Renal cortical epithelial cell (primary cell): ENCODE measurements at regions not wholly inside any gene's neighbourhood (a gene's known extent, or its start where the extent isn't known, plus 50 kb on each side); places are given as distances from the start of the nearest gene placed in this dataset.

Experiments
- DNase-seq: peaks from one replicate; pipeline ENCODE4 v3.0.0-alpha.2; 2011; ENCODE audit warnings: low read depth

DNA sequence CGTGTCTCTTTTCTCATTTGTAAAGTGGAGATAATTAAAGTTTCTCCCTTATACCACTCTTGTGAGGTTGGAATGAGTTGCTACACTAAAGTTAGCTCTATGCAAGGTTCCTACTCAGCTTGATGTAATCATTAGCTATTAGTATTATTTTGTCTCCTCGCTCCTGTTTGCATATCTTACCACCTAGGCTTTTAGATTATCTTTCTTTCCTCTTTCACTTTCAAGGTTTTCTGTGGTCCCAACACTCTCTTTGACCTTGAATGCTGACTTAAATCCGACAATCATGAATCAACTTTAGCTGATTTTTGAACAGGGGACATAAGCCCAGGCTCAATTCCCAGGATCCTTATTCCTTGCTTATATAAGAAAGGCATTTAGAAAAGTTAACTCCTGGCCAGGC, 769.7 kb upstream of the GRM7 start:
- DNase-seq = no peak

DNA sequence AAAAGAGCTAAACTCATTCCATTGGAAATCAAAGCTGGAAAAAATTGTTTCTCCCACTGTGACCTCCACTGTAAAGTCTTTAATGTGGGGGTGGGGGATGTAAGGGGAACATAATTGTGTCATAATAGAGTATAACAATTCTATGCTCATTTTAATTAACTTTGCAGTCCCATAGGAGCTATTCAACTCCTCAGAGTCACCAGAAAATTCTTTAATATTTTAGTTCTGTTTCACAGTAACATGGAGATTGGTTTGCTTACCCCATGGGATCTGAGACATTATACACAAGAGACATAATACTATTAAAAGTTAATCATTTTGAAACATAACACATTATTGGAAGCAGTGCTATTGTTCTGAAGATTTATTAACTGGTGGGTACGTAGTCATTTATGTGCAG, 765.9 kb upstream of the GRM7 start:
- DNase-seq = no peak

DNA sequence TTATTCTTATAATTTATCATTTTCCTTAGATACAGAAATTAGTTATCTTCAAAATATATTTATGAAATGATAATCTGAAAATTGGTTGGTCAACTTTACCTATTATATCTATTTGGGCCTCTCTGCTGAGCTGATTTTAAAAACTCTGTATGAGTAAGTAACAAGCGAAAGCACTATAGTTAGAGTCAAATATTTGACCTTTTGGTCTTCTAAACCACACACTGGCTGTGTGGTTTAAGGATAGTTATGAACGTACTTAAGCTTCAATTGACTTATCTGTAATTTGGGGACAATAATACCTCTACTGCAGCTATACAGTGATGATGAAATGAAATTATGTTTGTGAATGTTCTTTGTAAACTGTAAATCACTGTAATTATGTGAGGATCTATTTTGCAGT, 763.9 kb upstream of the GRM7 start:
- no peak for DNase-seq

DNA sequence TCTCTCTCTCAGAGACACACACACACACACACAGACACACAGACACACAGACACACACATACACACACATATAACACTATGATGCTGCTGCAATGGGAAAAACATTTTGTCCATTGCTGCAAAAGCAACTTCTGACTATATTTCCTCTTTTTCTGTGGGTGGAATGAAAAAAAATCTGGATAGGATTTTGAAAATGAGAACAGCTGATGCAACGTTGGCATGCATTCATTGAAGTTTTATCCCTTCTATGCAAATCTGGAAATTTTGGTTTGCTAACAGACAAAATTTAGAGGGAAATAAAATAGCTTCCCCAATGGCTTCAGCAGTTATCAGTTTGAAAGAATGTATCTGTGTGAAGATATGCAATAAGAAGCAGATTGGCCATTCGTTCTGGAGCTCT, 763.4 kb upstream of the GRM7 start:
- no peak for DNase-seq

DNA sequence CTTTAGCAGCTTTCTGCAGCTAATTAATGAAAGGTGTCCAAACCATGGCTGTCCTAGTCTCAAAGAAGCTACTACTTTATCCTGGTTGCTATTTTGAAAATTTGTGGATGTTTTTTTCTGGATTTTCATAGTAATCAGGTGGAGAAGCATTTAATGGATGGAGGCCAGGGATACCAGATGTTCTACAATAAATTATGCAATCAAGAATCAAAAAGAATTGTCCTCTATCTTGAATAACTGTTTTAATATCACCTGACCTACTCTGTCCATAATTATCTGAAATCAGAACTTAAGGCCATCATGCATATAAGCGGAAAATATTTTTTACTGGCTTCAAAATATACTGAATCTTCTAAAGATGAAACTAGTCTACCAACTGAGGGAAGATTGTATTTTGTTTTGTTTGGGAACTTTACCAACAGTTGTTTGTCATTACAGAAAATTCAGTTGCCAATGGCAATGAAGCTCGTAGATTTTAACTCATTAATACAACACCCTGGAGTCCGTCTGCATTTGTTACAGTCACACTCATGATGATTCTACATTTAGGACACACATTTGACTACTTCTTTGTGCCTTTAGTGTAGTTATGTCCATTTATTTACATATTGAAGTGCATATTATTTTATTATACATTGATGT, 762.3 kb upstream of the GRM7 start:
- DNase-seq = no peak

DNA sequence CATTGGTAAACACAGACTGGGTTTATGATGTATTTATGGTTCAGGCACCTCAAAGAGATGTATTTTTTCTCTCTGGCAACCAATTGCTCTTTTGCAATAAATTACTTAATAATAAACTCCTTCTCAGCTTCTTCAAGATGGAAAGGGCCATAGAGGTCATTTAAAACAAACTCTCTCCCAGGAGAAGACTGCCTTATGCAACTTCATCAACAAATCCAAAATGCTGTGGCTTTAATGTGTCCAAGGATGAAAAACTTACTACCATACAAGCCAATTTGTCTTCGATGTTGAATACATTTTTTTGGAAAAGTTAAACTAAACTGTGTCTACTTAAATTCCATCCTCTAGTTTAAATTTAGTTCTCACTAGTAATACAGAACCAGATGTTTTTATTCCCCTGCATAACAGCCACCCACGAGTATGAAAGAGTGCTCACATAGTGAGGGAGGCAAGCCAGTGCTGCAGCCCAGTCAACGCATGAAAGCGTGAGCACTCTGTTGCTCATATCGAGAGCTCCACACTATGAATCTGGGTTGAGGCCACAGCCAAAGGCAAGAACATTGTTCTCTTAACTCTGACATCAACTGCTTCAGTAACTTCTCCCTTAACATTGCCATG, 761.3 kb upstream of the GRM7 start:
- no peak for DNase-seq

DNA sequence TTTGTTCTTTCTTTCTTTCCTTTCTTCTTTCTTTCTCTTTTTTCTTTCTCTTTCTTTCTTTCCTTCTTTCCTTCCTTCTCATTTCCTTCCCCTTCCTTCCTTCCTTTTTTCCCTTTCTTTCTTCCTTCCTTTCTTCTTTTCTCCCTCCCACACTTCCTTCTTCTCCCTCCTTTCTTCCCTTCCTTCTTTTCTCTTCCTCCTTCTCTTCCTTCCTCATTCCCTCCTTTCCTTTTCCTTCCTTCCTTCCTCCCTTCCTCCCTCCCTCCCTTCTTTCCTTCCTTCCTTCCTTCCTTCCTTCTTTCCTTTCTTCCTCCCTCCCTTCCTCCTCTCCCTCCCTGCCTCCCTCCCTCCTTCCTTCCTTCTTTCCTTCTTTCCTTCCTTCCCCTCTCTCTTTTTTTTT, 755.7 kb upstream of the GRM7 start:
- no peak for DNase-seq

DNA sequence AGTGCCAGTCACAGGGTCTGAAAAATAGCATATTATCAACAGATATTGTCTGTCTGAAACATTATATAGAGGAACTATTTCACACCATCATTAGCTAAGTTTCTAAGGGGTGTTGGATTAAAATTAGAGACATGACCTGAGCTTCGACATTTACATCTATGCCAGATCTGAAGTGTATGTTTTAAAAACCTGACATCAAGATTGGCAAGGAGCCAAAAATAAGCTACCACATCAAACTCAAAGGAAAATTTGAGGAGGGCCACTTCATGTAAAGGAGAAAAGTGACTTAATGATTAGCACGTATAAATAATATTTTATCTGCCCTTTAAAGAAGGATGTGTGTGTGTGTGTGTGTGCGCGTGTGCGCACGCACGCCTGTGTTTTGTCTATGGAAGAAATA, 752.0 kb upstream of the GRM7 start:
- no peak for DNase-seq

DNA sequence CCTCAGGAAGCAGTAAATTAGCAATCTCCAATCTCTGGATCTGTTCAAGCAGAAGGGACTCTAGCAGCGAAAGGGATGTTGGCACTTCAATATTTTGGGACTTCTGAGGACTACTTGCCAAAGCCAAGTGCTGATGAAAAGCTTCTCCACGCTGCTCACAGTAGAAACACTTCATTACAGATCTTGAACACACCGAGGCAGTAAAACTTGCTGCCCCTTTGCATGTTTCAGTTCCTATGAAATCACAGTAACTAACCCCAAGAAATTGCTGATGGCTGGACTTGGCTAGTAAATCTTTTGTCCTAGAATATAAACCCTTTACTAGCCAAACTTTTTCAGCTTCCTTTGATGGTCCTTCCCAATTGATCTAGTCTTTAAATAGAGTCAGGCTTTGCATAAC, 750.5 kb upstream of the GRM7 start:
- DNase-seq = no peak

DNA sequence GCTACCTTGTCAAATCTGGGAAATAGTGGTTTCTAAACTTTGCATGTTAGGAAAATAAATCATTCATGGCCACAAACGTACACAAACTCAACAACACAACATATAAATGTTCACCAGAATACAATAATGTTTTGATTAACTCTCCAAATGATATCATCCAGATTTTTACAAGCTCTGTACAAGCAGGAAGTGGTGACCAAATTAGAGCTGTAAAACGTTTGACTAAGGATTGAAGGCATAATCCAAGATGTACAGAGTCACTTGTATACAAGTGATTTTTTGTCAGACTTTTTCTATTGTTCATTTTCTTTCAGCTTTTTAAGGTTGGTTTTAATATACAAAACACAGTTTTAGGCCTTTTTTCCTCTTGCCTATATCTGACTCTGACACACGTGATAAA, 748.4 kb upstream of the GRM7 start:
- no peak for DNase-seq

DNA sequence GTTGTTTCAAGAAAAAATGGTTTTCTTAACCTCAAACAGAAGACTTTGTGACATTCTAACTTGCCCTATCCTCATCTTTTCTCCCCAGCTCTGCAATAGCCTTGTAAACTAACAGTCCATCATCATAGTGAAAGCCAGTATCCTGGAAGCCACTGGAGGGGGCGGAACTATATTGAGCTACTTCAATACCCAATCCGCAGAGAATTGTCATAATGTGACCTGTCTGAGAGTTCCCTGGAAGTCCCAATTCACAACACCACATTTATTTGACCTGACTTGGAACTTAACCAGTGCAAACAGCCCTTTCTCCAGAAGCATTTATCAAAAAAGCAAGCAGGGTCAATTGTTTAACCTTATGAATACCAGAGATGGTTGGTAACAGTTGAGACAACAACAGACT, 747.6 kb upstream of the GRM7 start:
- no peak for DNase-seq

DNA sequence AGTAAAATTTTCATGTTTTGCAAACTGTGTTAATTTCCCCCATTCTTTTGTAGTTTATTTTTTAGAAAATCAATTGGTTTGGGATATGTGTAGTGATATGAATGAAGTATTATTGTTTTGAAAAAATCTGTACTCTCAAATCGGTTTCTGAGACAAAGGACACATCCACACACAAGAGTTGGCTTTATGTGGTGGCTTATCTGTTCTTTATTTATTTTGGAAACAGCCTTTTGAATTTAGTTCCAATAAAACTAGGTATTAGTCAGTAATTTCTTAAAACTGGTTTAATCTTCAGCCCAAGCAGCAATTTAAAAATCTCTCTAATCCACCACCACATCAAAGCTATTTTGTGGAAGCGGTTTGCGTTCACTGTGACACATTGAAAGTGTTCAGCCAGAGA, 741.5 kb upstream of the GRM7 start:
- DNase-seq = no peak

DNA sequence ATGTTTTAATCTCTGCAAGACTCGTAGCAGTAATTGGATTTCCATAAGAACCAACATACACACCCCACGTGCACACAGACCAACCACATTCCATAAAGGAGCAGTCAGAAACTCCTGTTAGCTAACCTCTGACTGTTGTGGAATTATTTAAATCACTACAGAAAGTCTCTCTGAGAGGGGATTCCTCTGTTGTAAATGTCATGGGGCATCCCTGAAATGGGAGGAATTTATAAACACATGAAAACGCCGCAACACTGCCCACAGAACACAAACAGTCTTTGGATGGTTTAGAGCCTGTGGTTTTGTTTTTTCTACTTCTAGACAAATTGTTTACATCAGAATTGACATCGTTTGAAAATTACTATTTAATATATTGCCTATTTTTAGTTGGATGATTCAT, 740.1 kb upstream of the GRM7 start:
- no peak for DNase-seq

DNA sequence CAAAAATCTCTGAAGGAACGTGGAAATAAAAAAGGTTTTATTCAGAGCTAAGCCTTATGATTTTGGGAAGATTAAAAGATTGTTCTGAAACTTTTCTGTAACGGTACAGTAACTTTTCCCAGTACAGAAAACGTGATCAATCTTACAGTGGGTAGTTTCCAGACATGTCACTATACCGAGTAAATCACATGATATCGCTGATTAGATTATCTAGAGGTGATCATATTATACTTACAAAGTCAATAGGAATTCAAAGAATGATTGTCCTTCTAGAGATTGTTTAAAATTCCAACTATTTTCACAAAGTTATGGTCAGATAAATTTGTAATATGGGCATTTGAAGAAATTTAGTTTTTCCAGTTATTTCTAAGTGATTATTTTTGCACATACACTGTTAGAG, 736.0 kb upstream of the GRM7 start:
- DNase-seq = no peak

DNA sequence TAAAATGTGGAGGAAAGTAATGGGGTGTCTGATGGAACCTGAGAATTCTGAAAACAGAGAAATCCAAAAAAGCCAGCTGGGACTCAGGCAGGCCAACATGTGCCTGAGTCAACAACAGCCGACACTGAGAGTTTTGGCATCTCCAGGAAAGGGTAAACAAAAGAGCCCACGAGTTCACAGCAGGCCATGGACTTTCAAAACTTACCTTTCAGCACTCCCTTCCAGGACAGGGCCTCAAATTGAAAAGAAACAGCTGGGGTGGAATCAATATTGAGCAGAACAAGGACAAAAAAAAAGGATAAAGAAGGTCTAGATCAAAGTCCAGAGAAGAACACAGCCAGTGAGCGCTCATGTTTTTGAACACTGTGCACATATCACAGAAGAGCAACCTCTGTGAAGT, 735.4 kb upstream of the GRM7 start:
- DNase-seq = no peak

DNA sequence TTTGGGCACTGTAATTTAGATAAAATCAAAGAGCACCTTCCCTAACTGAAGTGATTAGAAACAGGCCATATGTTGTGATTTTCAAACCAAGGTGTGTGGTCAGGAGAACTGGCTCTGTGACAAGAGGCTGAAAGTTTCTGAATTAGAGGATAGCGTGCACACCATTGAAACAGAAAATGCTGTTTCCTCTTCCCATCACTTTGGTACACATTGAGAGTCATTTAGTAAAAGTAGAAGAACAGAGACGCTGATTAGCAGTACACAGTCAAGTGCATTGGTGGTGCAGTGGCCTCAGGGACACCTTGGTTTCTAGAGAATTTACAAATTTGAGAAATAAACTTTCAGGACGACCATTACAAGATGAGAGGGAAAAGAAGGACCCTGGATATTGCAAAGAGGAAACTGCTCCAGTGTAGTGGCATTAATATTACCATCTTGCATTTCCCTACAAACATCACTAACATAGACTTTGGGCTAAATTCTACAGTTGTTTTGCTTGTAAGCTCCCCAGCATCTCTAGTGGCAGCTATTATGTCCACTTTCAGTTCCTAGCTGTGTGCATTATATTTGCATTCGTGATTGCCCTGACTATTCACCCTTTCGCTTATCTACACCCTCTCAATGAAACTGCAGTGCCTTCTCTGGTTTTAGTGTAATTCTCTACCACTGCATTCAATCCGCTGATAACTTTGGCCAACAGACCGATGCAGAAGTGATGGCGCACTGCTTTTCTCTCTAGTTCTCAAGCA, 728.1 kb upstream of the GRM7 start:
- DNase-seq = no peak

DNA sequence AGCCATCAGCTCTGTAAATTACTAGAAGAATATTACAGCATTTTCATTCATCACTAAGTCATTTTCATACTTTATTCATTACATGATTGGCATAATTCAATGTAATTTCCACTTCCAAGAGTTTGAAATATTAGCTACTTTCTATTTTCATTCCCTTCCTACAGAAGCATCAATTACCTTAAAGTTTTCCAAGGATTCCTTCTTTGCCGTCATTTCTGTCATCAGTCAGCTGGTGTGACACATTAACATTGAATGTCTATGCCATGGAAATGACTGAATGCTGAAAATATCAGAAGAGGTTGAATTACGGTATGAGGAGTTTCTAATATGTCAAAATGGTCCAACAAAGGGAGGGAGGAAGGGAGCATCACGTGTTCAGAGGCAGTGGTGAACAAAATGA, 718.2 kb upstream of the GRM7 start:
- DNase-seq = no peak

DNA sequence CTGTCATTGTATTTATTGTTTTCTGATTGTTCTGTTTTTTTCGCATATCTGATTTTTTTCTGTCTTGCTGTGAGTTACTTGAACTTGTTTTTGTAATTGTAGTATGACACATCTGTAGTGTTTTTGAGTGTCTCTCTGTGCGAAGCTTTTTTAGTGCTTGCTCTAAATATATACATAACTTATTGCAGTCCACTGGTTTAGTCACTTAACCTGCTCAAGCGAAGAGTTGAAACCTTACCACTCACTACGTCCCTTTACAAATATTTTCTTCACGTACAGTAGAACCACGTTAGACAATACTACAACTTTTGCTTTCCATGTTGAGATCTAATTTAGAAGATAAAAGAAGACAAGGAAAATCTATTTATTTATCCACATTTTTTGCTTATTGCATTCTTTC, 713.0 kb upstream of the GRM7 start:
- no peak for DNase-seq

DNA sequence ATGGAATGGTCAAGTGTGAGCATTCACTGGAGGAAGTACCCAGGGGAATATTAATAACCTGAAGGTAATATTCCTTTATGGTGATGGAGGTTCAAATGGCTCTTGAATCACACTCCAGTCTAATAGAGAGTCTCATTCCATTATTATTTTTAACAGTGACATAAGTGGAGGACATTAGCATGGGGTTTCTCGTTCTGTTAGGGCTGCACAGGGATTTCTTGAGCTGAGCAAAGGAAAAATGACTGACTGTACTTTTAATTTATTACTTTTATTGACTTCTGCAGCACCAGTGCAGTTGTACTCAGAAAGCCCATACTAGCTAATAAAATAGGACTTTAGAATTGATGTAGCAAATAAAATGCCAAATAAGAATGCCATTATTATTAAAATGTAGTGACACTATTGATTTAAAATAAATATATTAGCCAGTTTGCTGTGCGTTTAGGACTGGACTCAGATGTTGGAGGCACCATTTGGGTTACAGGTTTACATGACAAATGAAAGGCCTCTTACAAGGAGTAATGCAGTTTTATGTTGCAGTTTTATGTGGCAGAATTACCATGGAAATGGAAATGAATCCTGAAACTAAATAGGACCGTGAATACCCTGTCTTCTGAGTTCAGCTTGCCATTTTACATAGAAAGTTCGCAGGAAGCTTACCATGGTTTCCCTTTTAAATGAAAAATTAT, 705.1 kb upstream of the GRM7 start:
- no peak for DNase-seq

DNA sequence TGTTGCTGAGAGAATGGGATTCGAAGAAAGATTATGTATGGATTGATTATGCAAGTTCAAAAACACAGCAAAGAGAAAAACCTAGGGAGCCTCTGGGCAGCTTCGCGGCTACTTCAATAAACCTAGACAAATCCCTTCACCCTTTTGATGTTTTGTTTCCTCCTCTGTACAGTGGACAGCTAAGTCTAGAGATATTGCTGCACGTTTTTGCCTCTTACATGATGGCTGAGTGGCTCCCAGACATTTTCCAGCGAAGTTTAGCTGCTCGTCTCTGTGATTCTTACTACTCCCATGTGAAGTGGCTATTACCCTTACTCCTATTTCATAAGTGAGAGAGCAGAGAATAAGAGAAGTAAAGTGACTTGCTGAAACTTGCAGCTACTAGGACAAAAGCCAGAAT, 695.0 kb upstream of the GRM7 start:
- no peak for DNase-seq

DNA sequence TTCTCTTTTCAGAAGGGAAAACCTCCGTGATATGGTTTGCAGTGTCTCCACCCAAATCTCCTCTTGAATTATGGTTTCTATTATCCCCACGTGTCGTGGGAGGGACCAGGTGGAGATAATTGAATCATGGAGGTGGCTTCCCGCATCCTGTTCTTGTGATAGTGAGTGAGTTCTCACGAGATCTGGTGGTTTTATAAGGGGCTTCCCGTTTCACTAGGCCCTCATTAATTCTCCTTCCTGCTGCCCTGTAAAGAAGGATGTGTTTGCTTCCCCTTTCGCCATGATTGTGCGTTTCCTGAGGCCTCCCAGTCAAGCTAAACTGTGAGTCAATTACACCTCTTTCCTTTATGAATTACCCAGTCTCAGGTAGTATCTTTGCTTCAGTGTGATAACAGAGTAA, 692.7 kb upstream of the GRM7 start:
- no peak for DNase-seq

DNA sequence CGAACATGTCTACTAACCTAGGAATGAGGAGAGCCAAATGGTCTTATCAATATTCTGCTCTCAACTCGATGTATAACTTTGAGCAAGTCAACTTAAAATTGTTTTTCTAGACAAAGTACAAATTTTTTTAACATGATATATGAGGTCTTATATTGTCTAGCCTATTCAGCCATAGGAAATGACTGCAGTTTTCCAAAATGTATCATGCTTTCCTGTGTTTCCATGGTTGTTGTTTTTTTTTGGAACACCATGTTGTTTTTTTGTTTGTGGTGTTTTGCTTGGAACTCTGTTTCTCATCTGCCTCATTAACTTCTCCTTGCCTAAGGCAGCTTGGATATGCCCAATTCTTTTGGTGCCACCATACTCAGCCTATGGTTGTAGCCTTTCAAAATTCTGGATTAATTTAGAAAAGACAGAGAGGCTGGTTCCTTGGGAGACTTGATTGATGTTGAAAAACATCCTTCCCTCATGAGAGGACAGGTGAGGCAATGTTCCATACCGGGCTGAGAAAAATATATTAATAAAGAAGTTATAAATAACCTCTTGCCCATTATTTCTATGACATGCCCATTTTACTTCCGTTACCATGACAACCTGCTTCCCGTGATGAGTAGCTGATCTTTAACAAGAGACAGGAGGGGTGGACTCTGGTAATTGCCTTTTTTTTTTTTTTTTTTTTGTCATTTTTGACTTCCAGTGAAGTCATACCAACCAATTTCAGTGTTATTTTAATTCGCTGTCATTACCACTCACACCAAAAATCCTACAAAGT, 687.9 kb upstream of the GRM7 start:
- DNase-seq = no peak
